ENCODE measurements at regions not wholly inside any gene's neighbourhood (a gene's known extent, or its start where the extent isn't known, plus 50 kb on each side); places are given as distances from the start of the nearest gene placed in this dataset.

DNA sequence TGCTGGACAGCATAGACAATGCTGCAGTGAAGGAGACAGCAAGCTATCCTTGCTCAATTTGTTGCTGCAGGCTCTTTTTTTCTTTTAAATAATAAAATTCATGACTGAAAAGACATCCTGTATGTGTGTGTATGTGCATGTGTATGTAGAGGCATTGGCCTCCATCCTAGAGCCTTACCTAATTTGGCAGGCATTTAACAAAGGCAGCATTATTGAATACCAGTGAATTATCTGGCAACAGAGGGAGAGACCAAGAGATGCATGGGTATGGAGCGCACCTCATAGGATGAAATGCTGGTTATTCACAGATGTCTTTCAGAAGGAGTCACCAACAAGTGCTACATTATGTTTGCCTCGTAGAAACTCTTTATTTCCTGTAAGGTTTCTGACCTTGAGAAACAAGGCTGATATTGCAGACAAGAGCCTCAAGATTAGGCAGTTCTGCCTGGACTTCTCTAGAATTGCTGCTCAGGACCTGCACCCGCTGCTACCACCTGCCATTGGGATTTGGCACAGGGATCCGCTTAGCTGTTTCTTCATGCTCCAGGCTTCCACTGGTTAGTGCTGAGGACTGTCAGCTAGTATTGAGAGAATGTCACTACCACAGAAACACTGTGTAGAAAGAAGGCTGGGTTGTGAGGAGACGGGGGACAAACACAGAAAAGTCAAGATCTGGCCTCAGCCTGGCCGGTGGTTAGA, 247.7 kb upstream of the RFX3 start:
- Mint-ChIP-seq H3K27ac (ENCODE audit: unreplicated experiment) (no peak overlapping the region), H3K9me3 (ENCODE audit: unreplicated experiment) (peaks cover 4% of the 10 kb centered on the region), H3K4me1 (ENCODE audit: unreplicated experiment) (peaks cover 8% of the 10 kb centered on the region), H3K27me3 (ENCODE audit: unreplicated experiment) (no peaks in the 10 kb centered on the region), H3K36me3 (ENCODE audit: unreplicated experiment) (no peaks in the 10 kb centered on the region), H3K4me3 (ENCODE audit: unreplicated experiment) (no peak overlapping the region)
- no peak for TF ChIP-seq CTCF (IDR thresholded peaks at IDR 0.05)
- DNase-seq (ENCODE audit: extremely low spot score, unreplicated experiment): no peak

- peaks cover 4% of the 10 kb centered on the region for H3K9me3 Mint-ChIP-seq (ENCODE audit: unreplicated experiment)
- H3K4me1 Mint-ChIP-seq (ENCODE audit: unreplicated experiment): peaks cover 2% of the 10 kb centered on the region
- no peaks in the 10 kb centered on the region for H3K27me3 Mint-ChIP-seq (ENCODE audit: unreplicated experiment)
- no peaks in the 10 kb centered on the region for H3K36me3 Mint-ChIP-seq (ENCODE audit: unreplicated experiment)
- H3K4me3 Mint-ChIP-seq (ENCODE audit: unreplicated experiment): no peak overlapping the region
- DNase-seq (ENCODE audit: extremely low spot score, unreplicated experiment): no peak
- no peak for TF ChIP-seq CTCF (IDR thresholded peaks at IDR 0.05)
- H3K27ac Mint-ChIP-seq (ENCODE audit: unreplicated experiment): no peak overlapping the region
These were observed 243.8 kb upstream of the RFX3 start for GRCh38 chr9:3769646-3770045.

GRCh38 chr9:3768712-3769457, 243.1 kb upstream of the RFX3 start:
- Mint-ChIP-seq H3K4me1 (ENCODE audit: unreplicated experiment) (peaks cover 2% of the 10 kb centered on the region), H3K9me3 (ENCODE audit: unreplicated experiment) (peaks cover 4% of the 10 kb centered on the region), H3K4me3 (ENCODE audit: unreplicated experiment) (no peak overlapping the region), H3K27me3 (ENCODE audit: unreplicated experiment) (no peaks in the 10 kb centered on the region), H3K36me3 (ENCODE audit: unreplicated experiment) (no peaks in the 10 kb centered on the region), H3K27ac (ENCODE audit: unreplicated experiment) (no peak overlapping the region)
- DNase-seq (ENCODE audit: extremely low spot score, unreplicated experiment): no peak
- no peak for TF ChIP-seq CTCF (IDR thresholded peaks at IDR 0.05)

DNA sequence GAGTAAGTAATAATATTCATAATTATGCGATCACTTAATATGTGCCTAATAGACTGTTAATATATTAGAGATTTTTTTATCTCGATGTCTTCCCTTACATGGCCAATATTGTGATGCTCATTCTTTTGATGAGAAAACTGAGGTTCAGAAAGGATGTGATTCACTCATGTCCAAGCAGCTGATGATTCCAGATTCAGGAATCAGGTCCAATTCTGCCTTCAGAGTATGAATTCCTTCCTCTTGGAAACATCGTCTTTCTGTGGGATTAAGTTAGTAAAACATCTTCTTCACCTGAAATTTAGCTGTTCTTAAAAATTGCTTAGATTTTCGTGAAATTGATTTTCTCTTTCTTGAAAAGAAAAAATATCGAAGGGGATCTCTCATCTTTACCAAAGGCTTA, 242.5 kb upstream of the RFX3 start:
- Mint-ChIP-seq H3K27me3 (ENCODE audit: unreplicated experiment) (no peaks in the 10 kb centered on the region), H3K4me3 (ENCODE audit: unreplicated experiment) (no peak overlapping the region), H3K4me1 (ENCODE audit: unreplicated experiment) (peaks cover 2% of the 10 kb centered on the region), H3K36me3 (ENCODE audit: unreplicated experiment) (no peaks in the 10 kb centered on the region), H3K27ac (ENCODE audit: unreplicated experiment) (no peak overlapping the region), H3K9me3 (ENCODE audit: unreplicated experiment) (peaks cover 4% of the 10 kb centered on the region)
- no peak for DNase-seq (ENCODE audit: extremely low spot score, unreplicated experiment)
- TF ChIP-seq CTCF (IDR thresholded peaks at IDR 0.05): no peak

GRCh38 chr9:3762076-3762475, 236.3 kb upstream of the RFX3 start:
- Mint-ChIP-seq H3K9me3 (ENCODE audit: unreplicated experiment) (peaks cover 6% of the 10 kb centered on the region), H3K4me3 (ENCODE audit: unreplicated experiment) (no peak overlapping the region), H3K4me1 (ENCODE audit: unreplicated experiment) (peaks cover 8% of the 10 kb centered on the region), H3K27me3 (ENCODE audit: unreplicated experiment) (no peaks in the 10 kb centered on the region), H3K27ac (ENCODE audit: unreplicated experiment) (no peak overlapping the region), H3K36me3 (ENCODE audit: unreplicated experiment) (no peaks in the 10 kb centered on the region)
- no peak for TF ChIP-seq CTCF (IDR thresholded peaks at IDR 0.05)
- DNase-seq (ENCODE audit: extremely low spot score, unreplicated experiment): no peak
